Dendritic cell treated with granulocyte-macrophage colony-stimulating factor and Interleukin-4, amounts not matched to agents 40 ng/mL and 50 ng/mL, for 4 days (primary cell): ENCODE measurements at regions not wholly inside any gene's neighbourhood (a gene's known extent, or its start where the extent isn't known, plus 50 kb on each side); places are given as distances from the start of the nearest gene placed in this dataset.

ENCODE experiments used
- H3K27ac Mint-ChIP-seq: one replicate; pipeline ENCODE4 v1.8.0; 2022; ENCODE audit warnings: mild to moderate bottlenecking, mixed read lengths
- H3K27me3 Mint-ChIP-seq: one replicate; pipeline ENCODE4 v1.8.0; 2022; ENCODE audit warnings: mild to moderate bottlenecking, mixed read lengths
- H3K36me3 Mint-ChIP-seq: one replicate; pipeline ENCODE4 v1.8.0; 2022; ENCODE audit warnings: low read depth, mixed read lengths
- H3K4me1 Mint-ChIP-seq: one replicate; pipeline ENCODE4 v1.8.0; 2022; ENCODE audit warnings: low read depth, mixed read lengths
- H3K4me3 Mint-ChIP-seq: one replicate; pipeline ENCODE4 v1.8.0; 2022; ENCODE audit warnings: mild to moderate bottlenecking, moderate library complexity, mixed read lengths
- H3K9me3 Mint-ChIP-seq: one replicate; pipeline ENCODE4 v1.8.0; 2022; ENCODE audit warnings: mixed read lengths
- intact Hi-C: fragments of 100-400 bp; cut with micrococcal nuclease; formaldehyde crosslinking; loops from one replicate; pipeline ENCODE4 v1.15.0; 2022

- Mint-ChIP-seq H3K27ac (no peak overlapping the region), H3K27me3 (no peaks in the 10 kb centered on the region), H3K36me3 (no peaks in the 10 kb centered on the region), H3K4me1 (no peaks in the 10 kb centered on the region), H3K9me3 (peaks cover 9% of the 10 kb centered on the region), H3K4me3 (no peak overlapping the region)
- intact Hi-C loops, result no loop called here
Measured at GRCh38 chr16:73213732-73214455, 166.0 kb upstream of the ZFHX3 start.

DNA sequence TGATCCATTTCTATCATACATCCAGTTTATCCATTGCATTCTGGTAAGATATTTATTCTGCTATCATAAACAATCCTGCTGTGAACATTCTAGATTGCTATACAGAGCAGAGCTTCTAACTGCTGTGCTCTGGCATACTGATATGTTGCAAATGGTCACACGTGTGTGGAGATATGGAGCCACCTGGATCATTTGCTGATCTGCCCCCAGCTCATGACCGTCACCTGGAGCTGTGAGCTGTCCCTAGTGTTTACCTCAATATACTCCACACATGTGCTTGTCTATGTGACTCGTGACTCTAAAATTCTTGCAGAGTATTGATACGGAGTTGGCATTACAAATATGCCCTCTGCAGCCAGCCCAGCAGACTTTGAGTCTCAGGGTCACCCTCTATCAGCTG lies 164.5 kb upstream of the ZFHX3 start:
- Mint-ChIP-seq H3K9me3 (peaks cover 9% of the 10 kb centered on the region), H3K36me3 (no peaks in the 10 kb centered on the region), H3K4me3 (no peak overlapping the region), H3K27ac (no peak overlapping the region), H3K27me3 (no peaks in the 10 kb centered on the region), H3K4me1 (no peaks in the 10 kb centered on the region)
- intact Hi-C loops, result no loop called here

GRCh38 chr16:73210686-73211085 lies 162.8 kb upstream of the ZFHX3 start:
- no peaks in the 10 kb centered on the region for H3K36me3 Mint-ChIP-seq
- no peak overlapping the region for H3K4me3 Mint-ChIP-seq
- no peaks in the 10 kb centered on the region for H3K4me1 Mint-ChIP-seq
- H3K9me3 Mint-ChIP-seq, result peaks cover 2% of the 10 kb centered on the region
- H3K27ac Mint-ChIP-seq, result no peak overlapping the region
- H3K27me3 Mint-ChIP-seq, result no peaks in the 10 kb centered on the region
- intact Hi-C loops, result no loop called here

- H3K36me3 Mint-ChIP-seq, result no peaks in the 10 kb centered on the region
Measured at GRCh38 chr16:73210084-73210483, 162.2 kb upstream of the ZFHX3 start.

GRCh38 chr16:73209190-73209589 lies 161.3 kb upstream of the ZFHX3 start:
- Mint-ChIP-seq H3K4me1 (no peaks in the 10 kb centered on the region), H3K36me3 (no peaks in the 10 kb centered on the region), H3K9me3 (no peaks in the 10 kb centered on the region), H3K27me3 (no peaks in the 10 kb centered on the region), H3K27ac (no peak overlapping the region), H3K4me3 (no peak overlapping the region)
- intact Hi-C loops, result no loop called here

More at GRCh38 chr16:73210084-73210483, 162.2 kb upstream of the ZFHX3 start:
- intact Hi-C loops, result no loop called here
- H3K27ac Mint-ChIP-seq, result no peak overlapping the region
- H3K4me1 Mint-ChIP-seq, result no peaks in the 10 kb centered on the region
- H3K4me3 Mint-ChIP-seq, result no peak overlapping the region
- H3K9me3 Mint-ChIP-seq, result no peaks in the 10 kb centered on the region
- no peaks in the 10 kb centered on the region for H3K27me3 Mint-ChIP-seq

DNA sequence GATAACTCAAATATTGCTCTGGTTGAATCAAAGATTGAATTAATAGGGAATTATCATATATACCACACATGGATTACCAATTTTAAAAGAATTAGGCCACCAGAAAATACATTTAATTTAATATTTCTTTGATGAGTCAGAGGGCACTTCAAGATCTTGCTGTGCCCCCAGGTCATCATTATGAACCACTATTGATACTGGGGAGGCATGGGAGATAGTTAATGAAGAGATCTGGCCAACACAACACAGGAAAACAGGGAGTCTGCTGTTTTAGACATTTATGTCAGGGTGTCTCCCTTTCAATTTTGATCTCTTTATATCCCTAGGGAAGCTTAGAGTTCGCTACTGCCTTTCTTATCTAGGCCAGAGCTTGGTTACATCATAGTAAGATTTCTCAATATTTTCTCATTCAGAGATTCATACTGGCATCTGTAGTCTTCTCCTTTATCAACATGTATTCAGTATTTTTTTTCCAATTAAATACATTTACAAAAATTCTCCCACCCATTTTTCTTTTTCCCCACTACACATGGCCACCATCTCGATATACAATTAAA lies 158.3 kb upstream of the ZFHX3 start:
- Mint-ChIP-seq H3K27ac (no peak overlapping the region), H3K9me3 (no peaks in the 10 kb centered on the region), H3K27me3 (no peaks in the 10 kb centered on the region), H3K36me3 (no peaks in the 10 kb centered on the region), H3K4me3 (no peak overlapping the region), H3K4me1 (no peaks in the 10 kb centered on the region)
- intact Hi-C loops, result no loop called here

DNA sequence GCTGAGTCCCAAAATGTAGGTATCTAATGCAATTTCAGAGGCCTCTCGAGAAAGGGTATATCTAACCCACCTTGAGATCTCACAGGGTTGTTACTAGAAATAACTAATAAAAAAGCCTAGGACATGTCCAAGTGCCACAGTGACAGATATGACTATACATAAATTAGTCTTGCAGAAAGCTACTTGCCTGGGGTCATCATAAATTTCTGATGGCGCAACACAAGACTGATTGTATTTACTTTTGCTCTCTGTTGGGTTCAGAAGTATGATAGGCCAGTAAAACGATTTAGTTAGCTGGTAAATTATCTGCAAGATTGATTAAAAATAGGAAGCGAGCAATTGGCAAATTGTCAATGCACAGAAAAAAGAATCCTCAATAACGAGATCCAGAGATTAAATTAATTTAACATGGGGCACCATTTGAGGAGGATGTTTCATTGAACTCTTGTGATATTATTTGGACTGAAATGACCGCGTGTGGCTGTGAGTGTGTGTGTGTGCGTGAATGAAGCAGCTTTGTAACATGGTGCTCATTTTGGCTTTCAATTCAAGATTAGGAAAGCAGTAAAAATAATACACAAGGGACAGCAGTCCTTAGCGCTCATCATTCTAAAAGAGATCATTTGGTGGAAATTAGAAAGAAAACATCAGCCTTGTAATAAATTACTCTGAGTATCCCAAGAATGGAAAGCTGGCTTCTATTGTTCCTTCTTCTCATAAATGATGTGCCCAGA lies 157.4 kb upstream of the ZFHX3 start:
- no peak overlapping the region for H3K4me3 Mint-ChIP-seq

GRCh38 chr16:73204359-73205152 lies 156.6 kb upstream of the ZFHX3 start:
- no peaks in the 10 kb centered on the region for H3K9me3 Mint-ChIP-seq
- H3K4me1 Mint-ChIP-seq, result no peaks in the 10 kb centered on the region
- no peaks in the 10 kb centered on the region for H3K36me3 Mint-ChIP-seq
- H3K27me3 Mint-ChIP-seq, result peaks cover 3% of the 10 kb centered on the region
- no peak overlapping the region for H3K4me3 Mint-ChIP-seq
- H3K27ac Mint-ChIP-seq, result no peak overlapping the region
- intact Hi-C loops, result no loop called here

More for the DNA sequence above, 157.4 kb upstream of the ZFHX3 start:
- Mint-ChIP-seq H3K27ac (no peak overlapping the region), H3K9me3 (no peaks in the 10 kb centered on the region), H3K27me3 (peaks cover 3% of the 10 kb centered on the region), H3K36me3 (no peaks in the 10 kb centered on the region), H3K4me1 (no peaks in the 10 kb centered on the region)
- intact Hi-C loops, result no loop called here

GRCh38 chr16:73202161-73202729 lies 154.3 kb upstream of the ZFHX3 start:
- intact Hi-C loops, result no loop called here
- H3K4me3 Mint-ChIP-seq, result no peak overlapping the region

DNA sequence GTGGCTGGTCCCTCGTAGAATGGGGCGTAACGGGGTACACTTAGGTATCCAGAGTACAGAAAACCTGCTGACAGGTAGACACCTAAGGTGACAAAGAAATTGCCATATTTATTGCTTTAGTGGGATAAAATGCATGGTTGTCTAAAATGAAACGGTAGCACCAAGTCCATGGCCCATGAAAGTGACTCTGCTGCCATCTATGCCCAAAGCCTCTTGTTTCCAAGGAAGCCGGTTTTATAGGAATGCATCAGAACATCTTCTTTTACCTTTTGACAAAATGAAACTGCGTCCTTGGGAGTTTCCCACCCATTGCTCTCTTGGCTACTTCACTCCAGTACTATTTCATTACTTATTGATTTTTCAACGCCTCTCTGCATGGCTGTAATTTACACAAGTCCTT lies 151.3 kb upstream of the ZFHX3 start:
- H3K27me3 Mint-ChIP-seq, result peaks cover 6% of the 10 kb centered on the region
- no peaks in the 10 kb centered on the region for H3K9me3 Mint-ChIP-seq
- H3K27ac Mint-ChIP-seq, result no peak overlapping the region
- no peak overlapping the region for H3K4me3 Mint-ChIP-seq
- H3K4me1 Mint-ChIP-seq, result no peaks in the 10 kb centered on the region
- intact Hi-C loops, result loop anchor here (5.0 kb wide), 2 partner anchors 162 to 697 kb away; no protein-coding TSS in a partner anchor
- H3K36me3 Mint-ChIP-seq, result no peaks in the 10 kb centered on the region

More at GRCh38 chr16:73202161-73202729, 154.3 kb upstream of the ZFHX3 start:
- Mint-ChIP-seq H3K9me3 (no peaks in the 10 kb centered on the region), H3K4me1 (no peaks in the 10 kb centered on the region), H3K27ac (no peak overlapping the region), H3K36me3 (no peaks in the 10 kb centered on the region), H3K27me3 (peaks cover 3% of the 10 kb centered on the region)

GRCh38 chr16:73198481-73198880 lies 150.6 kb upstream of the ZFHX3 start:
- H3K36me3 Mint-ChIP-seq, result no peaks in the 10 kb centered on the region
- no peaks in the 10 kb centered on the region for H3K9me3 Mint-ChIP-seq
- intact Hi-C loops, result loop anchor here (5.0 kb wide), 2 partner anchors 161 to 696 kb away; no protein-coding TSS in a partner anchor
- peaks cover 8% of the 10 kb centered on the region for H3K27me3 Mint-ChIP-seq
- H3K27ac Mint-ChIP-seq, result no peak overlapping the region
- no peak overlapping the region for H3K4me3 Mint-ChIP-seq
- no peaks in the 10 kb centered on the region for H3K4me1 Mint-ChIP-seq

- no peak overlapping the region for H3K4me3 Mint-ChIP-seq
- H3K27me3 Mint-ChIP-seq, result peaks cover 11% of the 10 kb centered on the region
- H3K36me3 Mint-ChIP-seq, result no peaks in the 10 kb centered on the region
- intact Hi-C loops, result loop anchor here (2.0 to 5.0 kb wide), 3 partner anchors 141 to 695 kb away; no protein-coding TSS in a partner anchor
- H3K4me1 Mint-ChIP-seq, result peaks cover 2% of the 10 kb centered on the region
- no peaks in the 10 kb centered on the region for H3K9me3 Mint-ChIP-seq
- no peak overlapping the region for H3K27ac Mint-ChIP-seq
Measured at GRCh38 chr16:73197598-73197997, 149.7 kb upstream of the ZFHX3 start.

DNA sequence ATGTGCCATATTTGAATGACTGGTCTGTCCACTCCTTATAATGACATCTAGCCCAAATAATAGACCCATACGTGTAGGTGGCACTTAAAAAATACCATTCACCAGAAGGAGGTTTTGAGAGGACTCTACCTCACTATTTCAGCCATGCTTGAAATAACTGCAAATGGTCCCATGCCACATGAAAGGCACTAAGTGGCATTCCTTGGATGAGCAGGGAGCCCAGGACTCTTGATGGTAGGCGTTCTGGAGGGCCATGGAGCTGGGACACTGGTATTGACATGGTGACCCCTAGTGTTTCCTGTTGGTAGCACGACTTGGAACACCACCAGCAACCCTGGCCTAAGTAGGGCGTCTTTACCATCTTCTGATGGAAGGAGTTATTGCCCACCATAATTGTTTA lies 148.7 kb upstream of the ZFHX3 start:
- H3K9me3 Mint-ChIP-seq, result no peaks in the 10 kb centered on the region
- intact Hi-C loops, result loop anchor here (1.0 to 5.0 kb wide), 4 partner anchors 140 to 694 kb away; no protein-coding TSS in a partner anchor
- H3K36me3 Mint-ChIP-seq, result no peaks in the 10 kb centered on the region
- H3K4me3 Mint-ChIP-seq, result no peak overlapping the region
- peaks cover 18% of the 10 kb centered on the region for H3K27me3 Mint-ChIP-seq
- no peak overlapping the region for H3K27ac Mint-ChIP-seq
- H3K4me1 Mint-ChIP-seq, result peaks cover 8% of the 10 kb centered on the region
